DOHH2 (cell line): ENCODE measurements at regions not wholly inside any gene's neighbourhood (a gene's known extent, or its start where the extent isn't known, plus 50 kb on each side); places are given as distances from the start of the nearest gene placed in this dataset.

Source experiments
- EZH2phosphoT487 ChIP-seq: fragments of 200-600 bp; sonication (generic); IDR thresholded peaks from 2 replicates; pipeline ENCODE4 v1.6.1; 2017; ENCODE audit warnings: borderline replicate concordance, mild to moderate bottlenecking, antibody characterized with exemption, low read length, moderate library complexity, mixed read lengths
- TF ChIP-seq, protein P1 (sequence below): fragments of 200-600 bp; sonication (generic); IDR thresholded peaks from one replicate; pipeline ENCODE4 v1.5.1; 2014; ENCODE audit warnings: antibody characterized with exemption, mild to moderate bottlenecking, low read depth, low read length; ENCODE audit not compliant: poor library complexity, severe bottlenecking

- TF ChIP-seq, protein P1, sequence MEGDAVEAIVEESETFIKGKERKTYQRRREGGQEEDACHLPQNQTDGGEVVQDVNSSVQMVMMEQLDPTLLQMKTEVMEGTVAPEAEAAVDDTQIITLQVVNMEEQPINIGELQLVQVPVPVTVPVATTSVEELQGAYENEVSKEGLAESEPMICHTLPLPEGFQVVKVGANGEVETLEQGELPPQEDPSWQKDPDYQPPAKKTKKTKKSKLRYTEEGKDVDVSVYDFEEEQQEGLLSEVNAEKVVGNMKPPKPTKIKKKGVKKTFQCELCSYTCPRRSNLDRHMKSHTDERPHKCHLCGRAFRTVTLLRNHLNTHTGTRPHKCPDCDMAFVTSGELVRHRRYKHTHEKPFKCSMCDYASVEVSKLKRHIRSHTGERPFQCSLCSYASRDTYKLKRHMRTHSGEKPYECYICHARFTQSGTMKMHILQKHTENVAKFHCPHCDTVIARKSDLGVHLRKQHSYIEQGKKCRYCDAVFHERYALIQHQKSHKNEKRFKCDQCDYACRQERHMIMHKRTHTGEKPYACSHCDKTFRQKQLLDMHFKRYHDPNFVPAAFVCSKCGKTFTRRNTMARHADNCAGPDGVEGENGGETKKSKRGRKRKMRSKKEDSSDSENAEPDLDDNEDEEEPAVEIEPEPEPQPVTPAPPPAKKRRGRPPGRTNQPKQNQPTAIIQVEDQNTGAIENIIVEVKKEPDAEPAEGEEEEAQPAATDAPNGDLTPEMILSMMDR: no peak
- TF ChIP-seq EZH2phosphoT487: no peak
Observed at GRCh38 chr11:15446315-15446714, 331.6 kb downstream of the INSC start.
